Hematopoietic multipotent progenitor cell (in vitro differentiated cells): ENCODE measurements at regions not wholly inside any gene's neighbourhood (a gene's known extent, or its start where the extent isn't known, plus 50 kb on each side); places are given as distances from the start of the nearest gene placed in this dataset.
A peak's percentile ranks its signal among the peaks of the same experiment; 100 is the strongest.
"Not testable (repeated sequence)": the region's sequence is repeated elsewhere in the genome, so short reads cannot be mapped to it uniquely, and the experiment has no call there.

Experiments used
- DNase-seq, 3 donors: peaks; one replicate each; pipeline ENCODE4 v3.0.0-alpha.2; 2011 to 2015; ENCODE audit warnings: low read depth in 2 of 3, low spot score in 2 of 3

GRCh38 chr2:39933196-39933595, 154.1 kb upstream of the THUMPD2 start:
- no peak for DNase-seq

GRCh38 chr2:39932198-39932597, 153.1 kb upstream of the THUMPD2 start:
- no peak for DNase-seq

- no peak for DNase-seq
Observed at GRCh38 chr2:39930175-39930917, 151.3 kb upstream of the THUMPD2 start.

GRCh38 chr2:39929531-39929930, 150.5 kb upstream of the THUMPD2 start:
- no peak for DNase-seq

GRCh38 chr2:39925312-39925711, 146.3 kb upstream of the THUMPD2 start:
- no peak for DNase-seq

GRCh38 chr2:39923455-39923854, 144.4 kb upstream of the THUMPD2 start:
- no peak for DNase-seq

GRCh38 chr2:39922679-39923405, 143.8 kb upstream of the THUMPD2 start:
- DNase-seq = no peak

GRCh38 chr2:39920307-39920801, 141.3 kb upstream of the THUMPD2 start:
- peak in 1 of 3 donors; percentile 21 for DNase-seq

GRCh38 chr2:39919511-39920306, 140.7 kb upstream of the THUMPD2 start:
- DNase-seq = no peak

GRCh38 chr2:39918886-39919285, 139.8 kb upstream of the THUMPD2 start:
- no peak for DNase-seq

- DNase-seq = not testable (repeated sequence)
Observed at GRCh38 chr2:39917371-39917770, 138.3 kb upstream of the THUMPD2 start.

GRCh38 chr2:39914949-39915348, 135.9 kb upstream of the THUMPD2 start:
- DNase-seq = no peak

- DNase-seq = peak in 2 of 3 donors; percentile 52 to 84
Observed at GRCh38 chr2:39913648-39914461, 134.8 kb upstream of the THUMPD2 start.

- no peak for DNase-seq
Observed at GRCh38 chr2:39902103-39902502, 123.0 kb upstream of the THUMPD2 start.

- DNase-seq = no peak
Observed at GRCh38 chr2:39898934-39899333, 119.9 kb upstream of the THUMPD2 start.

- no peak for DNase-seq
Observed at GRCh38 chr2:39897273-39897672, 118.2 kb upstream of the THUMPD2 start.

GRCh38 chr2:39894082-39894481, 115.0 kb upstream of the THUMPD2 start:
- DNase-seq = no peak

GRCh38 chr2:39893616-39894015, 114.6 kb upstream of the THUMPD2 start:
- DNase-seq = no peak

GRCh38 chr2:39881948-39882347, 102.9 kb upstream of the THUMPD2 start:
- no peak for DNase-seq

- no peak for DNase-seq
Observed at GRCh38 chr2:39881494-39881893, 102.4 kb upstream of the THUMPD2 start.
